GM19023 (cell line): ENCODE measurements at regions not wholly inside any gene's neighbourhood (a gene's known extent, or its start where the extent isn't known, plus 50 kb on each side); places are given as distances from the start of the nearest gene placed in this dataset.

Experiments used
- ATAC-seq: cut with Tn5 transposase; IDR thresholded peaks from one replicate; pipeline ENCODE4 v1.9.1; 2021; ENCODE audit warnings: mild to moderate bottlenecking, moderate library complexity; ENCODE audit not compliant: unreplicated experiment

DNA sequence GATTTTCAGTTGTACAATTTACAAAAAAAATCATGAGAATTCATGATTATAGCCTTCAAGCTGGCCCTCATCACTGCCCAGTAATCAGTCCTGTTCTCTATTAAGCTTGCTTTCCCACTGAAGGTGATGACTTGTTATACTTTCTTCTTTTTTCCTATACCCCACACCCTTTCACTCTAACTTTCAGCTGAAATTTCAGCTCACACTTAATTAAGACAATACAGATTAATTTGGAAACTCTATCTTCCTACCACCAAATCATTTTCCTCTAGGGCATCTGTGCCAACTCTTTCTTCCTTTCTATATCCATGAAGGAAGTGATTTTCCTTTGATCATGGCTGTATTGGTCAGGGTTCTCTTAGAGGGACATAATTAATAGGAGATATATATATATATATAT is 449.9 kb downstream of the CD109 start:
- no peak for ATAC-seq

DNA sequence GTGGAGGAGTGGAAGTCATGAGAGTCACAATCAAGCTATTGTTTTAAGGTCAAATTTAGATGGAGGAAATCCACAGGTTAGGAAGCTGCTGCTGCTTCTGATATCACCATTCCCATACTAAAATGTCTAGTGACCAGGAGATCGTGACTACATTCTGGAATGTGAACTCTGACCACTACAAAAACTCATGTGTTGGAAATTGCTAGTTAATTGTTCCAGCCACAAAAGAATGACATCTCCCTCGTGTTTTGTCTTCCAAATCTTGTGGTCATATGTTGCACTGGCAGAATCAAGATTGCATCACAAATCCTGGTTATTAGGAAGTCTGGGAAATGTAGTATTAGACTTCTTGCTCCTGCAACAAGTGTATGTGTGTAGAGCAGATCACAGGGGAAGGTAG is 441.9 kb downstream of the CD109 start:
- no peak for ATAC-seq

DNA sequence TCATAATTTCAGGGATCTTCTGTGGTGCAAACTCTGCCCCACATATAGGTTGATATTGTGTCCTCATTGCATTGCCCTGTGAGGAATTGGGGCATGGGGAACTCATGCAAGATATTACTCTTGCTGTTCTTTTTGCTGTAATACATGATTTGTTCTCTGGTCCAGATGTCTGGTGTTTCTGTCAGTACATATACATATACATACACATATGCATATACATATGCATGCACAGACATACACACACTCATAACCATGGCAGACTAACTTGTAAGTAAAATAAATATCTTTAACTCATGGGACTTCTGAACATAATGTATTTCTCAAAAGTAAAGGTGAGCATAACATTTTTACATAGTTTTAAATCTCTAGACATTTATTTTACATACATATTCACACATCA is 438.3 kb downstream of the CD109 start:
- ATAC-seq: no peak

DNA sequence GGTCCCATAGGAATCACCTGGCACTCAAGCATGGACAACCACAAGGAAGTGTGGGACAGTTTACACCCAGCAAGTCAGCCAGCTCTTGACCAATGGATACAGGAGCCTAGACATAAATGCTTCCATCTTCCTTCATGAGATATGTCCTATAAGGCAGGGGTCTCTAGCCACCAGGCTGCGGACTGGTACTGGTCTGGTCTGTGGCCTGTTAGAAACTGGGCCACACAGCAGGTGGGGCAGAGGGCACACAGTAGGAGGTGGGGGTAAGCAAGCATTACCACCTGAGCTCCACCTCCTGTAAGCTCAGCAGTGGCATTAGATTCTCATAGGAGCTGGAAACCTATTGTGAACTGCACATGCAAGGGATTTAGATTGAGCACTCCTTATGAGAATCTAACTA is 437.1 kb downstream of the CD109 start:
- no peak for ATAC-seq

DNA sequence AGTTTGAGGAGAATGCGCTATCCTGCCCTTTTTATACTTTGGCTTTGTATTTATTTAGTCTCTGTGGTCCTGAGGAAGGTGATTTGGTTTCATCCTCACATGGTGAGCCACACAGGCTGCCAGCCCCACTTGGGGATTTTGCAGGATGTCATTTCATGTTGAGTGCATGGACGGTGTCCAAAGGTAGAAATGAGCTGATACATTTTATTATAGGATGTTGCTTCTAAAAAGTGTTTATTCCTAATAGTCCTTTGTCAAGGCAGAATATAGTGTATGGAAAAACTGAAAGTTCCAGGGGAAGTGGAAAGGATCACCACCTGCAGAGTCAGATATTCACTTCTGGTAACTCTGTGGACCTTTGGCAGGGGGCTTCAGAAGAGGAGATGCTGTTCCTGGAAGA is 434.6 kb downstream of the CD109 start:
- no peak for ATAC-seq

DNA sequence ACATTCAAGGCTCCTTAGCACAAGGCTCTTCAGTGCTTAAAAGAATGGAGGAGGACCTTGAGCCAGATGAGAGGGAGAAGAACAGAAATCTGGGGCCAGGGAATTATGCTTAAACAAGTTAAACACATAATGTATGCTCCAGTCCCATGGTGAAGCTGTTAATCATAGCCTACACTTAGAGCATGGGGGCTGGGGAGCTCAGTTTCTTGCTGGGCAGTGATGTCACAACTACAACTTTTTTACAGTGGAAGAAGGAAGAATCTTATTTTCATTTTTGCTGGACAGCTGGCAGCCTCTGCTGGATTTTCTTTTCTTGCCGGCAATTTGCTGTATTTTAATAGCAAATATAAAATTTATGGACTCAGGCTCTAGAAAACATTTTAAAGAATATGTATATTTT is 432.5 kb downstream of the CD109 start:
- ATAC-seq: no peak

DNA sequence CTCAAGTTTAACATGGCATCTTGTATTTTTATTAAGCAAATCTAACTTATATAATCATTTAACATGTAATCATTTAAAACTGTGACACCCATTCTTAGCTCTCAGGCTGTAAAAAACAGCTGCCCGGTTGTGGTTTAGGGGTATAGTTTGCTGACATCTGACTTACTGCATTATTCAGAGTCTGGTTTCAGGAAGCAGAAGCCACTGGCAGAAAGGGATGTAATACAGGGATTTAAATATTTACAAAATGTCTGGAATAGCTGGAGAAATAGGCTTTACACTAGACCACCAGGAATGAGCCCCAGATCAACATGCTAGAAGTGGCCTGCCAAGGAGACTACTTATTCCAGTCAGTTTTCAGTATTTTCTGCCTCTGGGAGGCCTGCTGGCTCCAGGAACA is 421.1 kb downstream of the CD109 start:
- ATAC-seq: no peak

DNA sequence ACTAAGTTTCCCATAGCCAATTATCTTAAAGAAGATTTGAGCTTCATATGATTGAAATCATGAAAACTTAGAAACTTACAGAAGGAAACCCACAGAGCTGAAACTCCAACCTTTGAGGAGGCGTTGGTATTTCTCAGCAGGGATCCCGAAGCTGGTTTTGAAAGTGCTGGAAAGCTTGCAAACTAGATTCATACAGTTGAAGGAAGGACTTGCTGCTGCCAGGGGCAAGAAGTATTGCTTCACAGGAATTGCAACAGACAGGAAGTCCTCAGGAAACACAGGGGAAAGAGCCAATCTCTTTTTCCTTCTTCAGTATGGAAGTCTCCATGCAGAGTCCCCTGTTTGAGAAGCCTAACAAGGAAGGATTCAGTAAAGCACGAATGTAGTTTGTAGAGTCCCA is 419.7 kb downstream of the CD109 start:
- ATAC-seq: no peak

DNA sequence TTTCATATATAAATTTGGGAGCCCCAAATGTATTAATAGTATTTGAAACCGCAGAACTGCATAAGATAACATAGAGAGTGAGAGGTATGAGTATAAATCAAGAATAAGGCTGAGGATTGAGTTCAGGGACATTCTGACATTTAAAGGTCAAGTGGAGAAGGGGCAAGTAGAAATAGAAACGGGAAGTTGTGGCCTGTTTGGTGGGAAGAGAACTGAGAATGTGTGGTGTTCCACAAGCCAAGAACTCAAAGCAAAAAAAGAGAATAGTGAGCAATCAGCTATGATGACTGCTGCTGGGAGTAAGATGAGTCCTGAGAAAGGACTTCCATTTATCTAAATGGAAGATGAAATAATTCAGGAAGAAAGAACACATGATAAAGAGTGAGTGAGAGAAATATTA is 418.4 kb downstream of the CD109 start:
- ATAC-seq: no peak

DNA sequence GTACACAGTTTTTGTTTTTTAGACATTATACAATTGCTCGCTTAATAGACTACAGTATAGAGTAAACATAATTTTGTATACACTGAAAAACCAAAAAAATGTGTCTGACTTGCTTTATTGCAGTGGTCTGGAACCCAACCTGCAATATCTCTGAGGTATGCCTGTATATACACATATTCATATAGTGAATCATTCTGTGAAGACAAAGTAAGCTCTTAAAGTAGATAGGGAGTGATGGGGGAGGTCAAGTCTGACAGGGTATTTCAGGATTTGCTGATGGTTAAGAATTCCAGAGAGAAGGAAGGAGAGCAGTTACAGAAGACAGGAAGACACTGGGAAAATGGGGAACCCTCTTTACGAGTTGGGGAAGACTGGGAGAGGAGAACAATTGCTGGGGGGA is 417.9 kb downstream of the CD109 start:
- ATAC-seq: no peak

DNA sequence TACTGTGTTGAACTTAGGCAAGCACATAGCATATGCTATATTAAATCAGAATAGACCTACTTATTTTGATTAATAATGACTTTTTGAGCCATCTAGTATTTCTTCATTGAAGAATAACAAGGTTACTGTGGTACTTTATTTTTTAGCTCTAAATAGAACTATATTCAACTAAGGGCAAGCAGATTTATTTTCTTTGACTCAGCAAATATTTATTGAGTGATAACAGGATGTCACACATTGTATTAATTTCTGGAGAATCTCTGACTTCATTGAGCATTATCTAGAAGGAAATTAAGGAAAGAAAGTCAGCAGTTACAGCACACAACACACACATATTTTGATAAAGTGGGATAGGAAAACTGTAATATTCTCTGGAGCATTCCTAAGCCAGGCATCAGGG is 407.4 kb downstream of the CD109 start:
- no peak for ATAC-seq

DNA sequence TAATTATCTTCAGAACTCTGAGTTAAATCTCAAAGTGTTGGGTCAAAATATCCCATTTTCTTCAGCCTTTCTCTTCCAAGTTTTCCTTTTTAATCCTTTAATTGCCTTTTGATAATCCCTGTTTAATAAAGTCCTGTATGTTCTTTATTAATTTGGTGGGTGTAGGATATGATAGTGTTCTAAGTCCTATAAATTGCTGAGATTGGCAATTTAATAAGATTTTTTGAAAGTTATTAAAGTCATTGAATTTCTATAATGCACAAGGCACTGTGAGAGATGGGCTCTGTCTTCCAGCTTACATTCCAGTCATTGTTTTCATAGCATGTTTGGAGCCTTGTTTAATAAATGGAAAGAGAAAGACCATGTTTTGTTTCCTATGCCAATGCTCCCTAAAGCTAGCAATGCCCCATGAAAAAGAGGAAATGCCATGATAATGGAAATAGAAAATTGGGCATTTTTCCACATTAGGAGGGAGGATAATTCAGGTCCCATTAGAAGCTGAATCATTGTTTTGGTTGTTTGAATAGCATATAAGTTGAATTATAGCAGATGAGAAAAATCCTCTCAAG is 404.8 kb downstream of the CD109 start:
- no peak for ATAC-seq

DNA sequence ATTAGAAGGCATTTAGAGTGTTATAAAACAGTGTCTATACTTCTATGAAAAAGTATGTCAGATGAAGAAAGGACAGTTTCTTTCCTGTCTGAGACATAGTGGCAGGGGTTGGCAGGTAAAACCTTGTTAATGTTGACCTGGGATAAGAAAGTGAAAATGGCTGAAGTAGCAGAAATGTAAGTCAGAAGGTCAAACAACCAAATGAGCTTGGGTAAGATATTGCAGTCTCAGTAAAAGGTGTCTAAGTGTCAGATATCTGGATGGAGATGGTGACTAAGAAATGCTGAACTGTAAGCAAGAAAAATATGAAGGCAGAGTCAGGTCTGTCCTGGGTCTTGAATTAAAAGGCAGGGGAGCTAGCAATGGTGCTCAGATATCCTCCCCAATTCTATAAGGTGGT is 400.3 kb downstream of the CD109 start:
- no peak for ATAC-seq

DNA sequence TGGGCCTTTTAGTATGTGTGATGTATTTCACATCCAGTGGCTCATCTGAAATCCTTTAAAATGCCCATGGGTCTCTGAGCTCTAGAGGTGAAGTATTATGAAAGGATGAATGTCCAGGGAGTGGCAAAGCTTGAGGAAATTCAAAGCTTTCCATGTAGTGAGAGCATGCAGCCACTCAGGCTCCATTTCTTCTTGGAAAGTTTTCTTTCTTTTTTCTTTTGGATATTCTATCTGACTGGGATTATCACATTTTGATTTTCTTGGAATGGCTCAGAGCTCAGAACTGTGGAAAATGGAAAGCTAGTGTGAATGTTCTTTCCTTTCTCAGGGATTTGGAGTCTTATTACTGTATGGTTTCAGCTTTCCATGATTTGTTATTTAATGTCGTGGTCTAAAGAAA is 397.4 kb downstream of the CD109 start:
- ATAC-seq: no peak

DNA sequence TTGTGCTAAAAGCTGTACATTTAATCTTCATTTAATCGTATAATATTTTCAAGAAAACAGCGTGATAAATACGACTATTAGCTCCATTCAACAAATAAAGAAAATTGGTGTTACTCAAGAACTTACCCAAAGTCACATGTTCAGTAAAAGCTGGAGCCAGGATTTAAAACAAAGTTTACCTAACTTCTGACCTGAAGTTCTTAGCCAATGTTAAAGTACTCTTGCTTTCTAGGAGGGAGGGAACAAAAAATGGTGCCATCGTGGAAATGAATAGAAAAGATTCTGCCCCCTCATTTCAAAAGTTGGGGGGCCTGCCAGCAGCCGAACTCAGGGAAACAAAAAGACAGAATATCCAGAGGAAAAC is 395.8 kb downstream of the CD109 start:
- no peak for ATAC-seq

DNA sequence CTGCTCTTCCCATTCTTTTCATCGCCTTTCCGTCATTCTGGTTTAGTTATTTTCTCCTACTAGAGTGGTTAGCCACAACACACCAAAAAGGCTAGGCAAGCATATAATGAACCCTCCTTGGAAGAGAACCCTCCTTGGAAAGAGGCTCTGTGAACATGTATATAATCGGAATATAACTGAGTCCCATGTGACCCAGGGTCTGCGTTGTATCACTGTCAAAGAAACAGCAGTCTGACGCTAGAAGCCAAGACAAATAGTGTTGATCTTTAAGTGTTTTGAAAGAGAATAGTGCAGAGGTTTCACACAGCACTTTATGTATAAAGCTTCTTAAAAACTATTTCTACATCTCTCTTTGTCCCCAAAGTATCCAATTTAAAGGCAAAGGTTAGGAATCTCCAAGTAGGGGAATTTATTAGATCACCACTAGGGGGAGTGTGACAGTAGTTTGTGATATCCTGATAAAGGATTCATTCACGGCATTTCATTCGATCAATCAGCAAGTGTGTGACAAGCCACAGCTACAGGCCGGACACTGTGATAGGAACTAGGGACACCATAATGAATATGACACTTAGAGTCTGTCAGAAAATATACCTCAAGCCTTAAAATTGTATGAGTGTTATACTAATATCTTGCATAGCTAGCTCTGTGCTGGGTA is 395.3 kb downstream of the CD109 start:
- no peak for ATAC-seq

DNA sequence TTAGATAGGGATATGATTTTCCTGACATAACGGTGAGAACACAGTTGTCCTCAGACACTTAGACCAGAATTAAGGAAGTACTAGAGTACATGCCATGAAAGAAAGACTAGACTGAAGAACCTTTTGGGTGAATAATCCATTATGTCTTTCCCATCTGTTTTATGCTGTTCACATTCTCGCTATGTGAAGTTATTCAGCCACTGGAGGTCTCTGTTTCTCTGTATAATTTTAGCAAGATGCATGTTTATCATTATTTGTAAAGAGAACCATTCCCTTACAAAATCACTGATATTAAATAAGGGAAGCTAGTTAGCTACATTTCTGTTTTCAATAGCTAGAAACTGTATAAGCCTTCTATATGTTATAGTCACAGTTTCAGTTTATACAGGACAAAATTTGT is 391.9 kb downstream of the CD109 start:
- ATAC-seq: no peak

DNA sequence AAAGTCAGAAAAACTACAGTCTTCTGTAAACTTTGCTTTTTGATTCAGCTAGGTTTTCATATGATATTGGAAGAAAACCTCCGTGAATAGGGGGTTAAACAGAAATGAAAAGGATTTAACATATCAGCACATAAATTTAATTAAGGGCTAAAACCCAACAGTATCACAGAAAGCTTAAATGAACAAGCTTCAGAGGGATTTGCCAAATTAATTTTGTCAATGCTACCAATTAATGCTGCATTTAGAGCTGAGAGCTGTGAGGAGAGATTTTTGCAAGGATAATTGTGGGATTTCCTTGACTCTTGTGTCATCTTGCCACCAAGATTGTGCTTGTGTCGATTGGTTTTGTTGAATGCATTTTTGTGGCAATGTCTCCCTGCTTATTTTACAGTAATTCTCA is 379.9 kb downstream of the CD109 start:
- ATAC-seq: no peak

DNA sequence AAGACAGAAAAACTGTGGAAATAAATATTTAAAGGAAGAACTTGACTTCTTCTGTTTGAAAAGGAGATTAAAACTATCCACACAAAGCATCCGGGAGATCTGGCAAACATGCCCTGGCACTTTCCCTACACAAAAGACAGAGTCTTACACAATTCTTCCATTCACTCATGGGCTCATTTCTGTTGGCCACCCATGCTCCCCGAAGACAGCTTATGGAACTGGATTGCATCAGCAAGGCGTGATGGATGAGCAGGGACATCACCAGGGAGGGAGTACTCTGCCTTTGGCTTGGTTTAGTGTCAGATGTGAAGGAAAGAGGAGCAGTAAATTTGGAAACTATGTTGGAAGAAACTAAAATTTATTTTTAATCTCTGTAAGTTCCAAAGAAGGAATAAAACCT is 379.3 kb downstream of the CD109 start:
- no peak for ATAC-seq

DNA sequence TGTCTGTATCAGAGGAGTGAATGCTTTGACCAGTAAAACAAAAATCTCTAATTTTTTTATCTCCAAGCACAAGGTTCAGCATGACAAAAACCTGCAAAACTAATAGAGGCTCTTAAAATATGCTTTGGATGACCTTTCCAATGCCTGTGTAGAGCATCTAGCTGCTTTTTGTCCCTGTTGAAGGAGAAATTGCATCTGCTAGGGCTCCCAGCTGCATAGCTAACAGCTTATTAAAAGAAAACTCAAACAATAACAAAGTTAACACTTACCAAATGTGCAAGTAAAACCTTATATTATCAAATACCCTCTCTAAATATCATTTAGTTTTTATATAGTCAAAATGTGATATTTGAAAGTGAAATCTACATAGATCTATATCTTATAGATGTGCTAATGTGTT is 378.6 kb downstream of the CD109 start:
- ATAC-seq: no peak

DNA sequence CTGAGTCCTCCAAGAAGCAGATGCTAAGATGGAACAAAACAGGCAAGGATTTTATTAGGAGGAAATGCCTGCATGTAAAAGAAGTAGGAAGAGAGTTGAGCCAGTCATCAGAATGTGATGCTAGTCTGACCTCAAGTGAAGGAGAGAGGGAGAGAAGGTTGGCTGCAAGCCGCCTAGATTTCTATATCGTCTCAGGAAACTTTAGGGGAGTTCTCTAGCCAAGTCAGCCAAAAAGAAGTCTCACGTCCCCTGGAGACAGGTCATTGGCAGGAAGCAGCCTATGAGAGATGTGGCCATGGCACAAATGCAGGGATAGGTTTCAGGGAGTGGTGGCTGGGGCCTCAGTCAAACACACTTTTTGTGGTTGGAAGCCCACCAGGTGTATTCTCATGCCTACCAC is 378.0 kb downstream of the CD109 start:
- no peak for ATAC-seq

DNA sequence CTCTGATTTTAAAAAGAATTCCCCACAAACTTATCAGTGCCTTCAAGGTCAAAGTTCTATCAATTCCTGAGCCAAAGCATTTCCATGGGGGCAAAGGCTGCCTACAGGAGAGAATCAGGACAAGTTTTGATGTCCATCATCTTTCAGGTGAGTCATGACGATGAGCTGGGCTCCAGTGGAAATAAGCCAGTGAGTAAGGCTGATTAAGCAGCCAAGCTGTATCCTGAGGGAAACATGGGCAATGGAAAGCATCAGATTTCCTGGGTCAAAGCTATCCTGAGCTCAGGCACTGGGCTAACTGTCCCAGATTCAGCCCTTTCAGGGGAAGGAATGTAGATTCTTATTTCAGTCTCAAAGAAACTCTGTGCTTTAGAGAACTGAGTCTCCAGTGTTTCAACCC is 377.4 kb downstream of the CD109 start:
- no peak for ATAC-seq

DNA sequence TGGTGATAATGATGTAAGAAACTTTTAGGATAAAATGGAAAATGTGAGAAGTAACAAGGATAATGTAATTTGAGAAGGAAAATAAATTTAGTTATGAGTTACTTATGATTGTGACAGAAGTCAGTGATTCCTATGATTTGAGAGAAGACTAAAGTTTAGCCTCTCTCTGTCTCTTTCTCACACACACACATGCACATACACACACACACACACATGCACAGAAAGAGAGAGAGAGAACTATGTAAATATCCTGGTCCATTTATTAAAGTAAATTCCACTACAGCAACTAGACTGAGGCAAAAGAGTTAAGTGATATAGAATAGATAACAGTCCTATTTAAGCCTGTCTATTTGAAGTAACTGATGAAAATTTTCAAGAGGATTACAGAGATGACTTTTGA is 375.2 kb downstream of the CD109 start:
- no peak for ATAC-seq
